GM12875 (cell line): ENCODE measurements at regions not wholly inside any gene's neighbourhood (a gene's known extent, or its start where the extent isn't known, plus 50 kb on each side); places are given as distances from the start of the nearest gene placed in this dataset.

Source experiments
- H3K4me3 ChIP-seq: one replicate; pipeline ENCODE4 v1.5.1; 2011; ENCODE audit warnings: low read depth, low read length, control low read depth
- TF ChIP-seq, protein P1 (sequence below): IDR thresholded peaks from 2 replicates; pipeline ENCODE4 v1.5.1; 2011; ENCODE audit warnings: low read depth, mild to moderate bottlenecking, control low read depth, inconsistent platforms, low read length, moderate library complexity, borderline replicate concordance; ENCODE audit not compliant: insufficient read depth

DNA sequence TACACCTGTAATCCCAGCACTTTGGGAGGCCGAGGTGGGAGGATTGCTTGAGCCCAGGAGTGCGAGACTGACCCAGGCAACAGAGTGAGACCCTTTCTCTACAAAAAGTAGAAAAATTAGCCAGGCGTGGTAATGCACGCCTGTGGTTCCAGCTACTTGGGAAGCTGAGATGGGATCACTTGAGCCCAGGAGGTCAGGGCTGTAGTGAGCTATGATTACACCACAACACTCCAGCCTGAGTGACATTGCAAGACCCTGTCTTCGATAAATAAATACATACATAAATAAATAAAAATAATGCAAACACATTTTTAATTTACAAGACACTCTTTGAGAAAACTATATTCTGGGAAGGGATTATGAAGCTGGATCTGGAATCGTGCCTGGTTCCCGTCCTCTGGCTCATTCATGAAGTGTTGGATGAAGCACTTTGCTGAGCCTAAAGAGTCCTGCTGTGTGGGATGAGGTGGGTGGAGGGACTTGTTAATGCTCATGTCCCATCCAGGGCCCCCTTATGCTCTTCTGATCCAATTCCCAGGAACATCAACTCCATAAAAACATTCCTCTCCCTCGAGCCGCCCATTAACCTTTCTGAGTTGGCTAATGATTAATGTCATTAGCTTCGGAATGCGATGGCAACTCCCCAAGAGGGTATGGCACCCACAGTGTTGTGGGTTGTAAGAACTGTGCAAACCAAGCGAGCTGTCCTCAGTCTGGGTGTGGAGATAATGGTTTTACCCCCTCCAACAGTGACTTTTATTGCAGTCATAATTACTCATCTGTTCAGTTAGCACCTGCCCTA lies 236.3 kb downstream of the BAMBI start:
- H3K4me3 ChIP-seq = no peak overlapping the region
- TF ChIP-seq, protein P1, sequence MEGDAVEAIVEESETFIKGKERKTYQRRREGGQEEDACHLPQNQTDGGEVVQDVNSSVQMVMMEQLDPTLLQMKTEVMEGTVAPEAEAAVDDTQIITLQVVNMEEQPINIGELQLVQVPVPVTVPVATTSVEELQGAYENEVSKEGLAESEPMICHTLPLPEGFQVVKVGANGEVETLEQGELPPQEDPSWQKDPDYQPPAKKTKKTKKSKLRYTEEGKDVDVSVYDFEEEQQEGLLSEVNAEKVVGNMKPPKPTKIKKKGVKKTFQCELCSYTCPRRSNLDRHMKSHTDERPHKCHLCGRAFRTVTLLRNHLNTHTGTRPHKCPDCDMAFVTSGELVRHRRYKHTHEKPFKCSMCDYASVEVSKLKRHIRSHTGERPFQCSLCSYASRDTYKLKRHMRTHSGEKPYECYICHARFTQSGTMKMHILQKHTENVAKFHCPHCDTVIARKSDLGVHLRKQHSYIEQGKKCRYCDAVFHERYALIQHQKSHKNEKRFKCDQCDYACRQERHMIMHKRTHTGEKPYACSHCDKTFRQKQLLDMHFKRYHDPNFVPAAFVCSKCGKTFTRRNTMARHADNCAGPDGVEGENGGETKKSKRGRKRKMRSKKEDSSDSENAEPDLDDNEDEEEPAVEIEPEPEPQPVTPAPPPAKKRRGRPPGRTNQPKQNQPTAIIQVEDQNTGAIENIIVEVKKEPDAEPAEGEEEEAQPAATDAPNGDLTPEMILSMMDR = no peak

DNA sequence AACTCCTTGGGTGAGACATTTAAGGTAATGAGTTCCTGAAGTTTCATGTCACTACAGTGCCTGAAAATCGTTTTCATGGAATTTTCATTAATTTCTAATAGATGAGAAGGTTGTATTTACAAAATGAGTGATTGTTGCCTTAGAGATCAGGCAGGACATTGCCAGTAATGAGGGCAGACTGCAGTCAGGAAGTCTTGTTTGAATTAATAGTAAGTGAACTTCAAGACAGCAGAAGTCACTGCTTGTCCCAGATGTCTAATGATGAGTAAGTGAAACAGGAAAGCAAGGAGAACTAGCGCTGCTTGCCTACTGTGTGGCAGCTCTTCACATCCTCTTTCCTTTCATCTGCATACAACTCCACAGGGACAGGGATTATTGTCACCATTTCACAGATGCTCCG lies 237.4 kb downstream of the BAMBI start:
- no peak overlapping the region for H3K4me3 ChIP-seq
- TF ChIP-seq, protein P1 = no peak

DNA sequence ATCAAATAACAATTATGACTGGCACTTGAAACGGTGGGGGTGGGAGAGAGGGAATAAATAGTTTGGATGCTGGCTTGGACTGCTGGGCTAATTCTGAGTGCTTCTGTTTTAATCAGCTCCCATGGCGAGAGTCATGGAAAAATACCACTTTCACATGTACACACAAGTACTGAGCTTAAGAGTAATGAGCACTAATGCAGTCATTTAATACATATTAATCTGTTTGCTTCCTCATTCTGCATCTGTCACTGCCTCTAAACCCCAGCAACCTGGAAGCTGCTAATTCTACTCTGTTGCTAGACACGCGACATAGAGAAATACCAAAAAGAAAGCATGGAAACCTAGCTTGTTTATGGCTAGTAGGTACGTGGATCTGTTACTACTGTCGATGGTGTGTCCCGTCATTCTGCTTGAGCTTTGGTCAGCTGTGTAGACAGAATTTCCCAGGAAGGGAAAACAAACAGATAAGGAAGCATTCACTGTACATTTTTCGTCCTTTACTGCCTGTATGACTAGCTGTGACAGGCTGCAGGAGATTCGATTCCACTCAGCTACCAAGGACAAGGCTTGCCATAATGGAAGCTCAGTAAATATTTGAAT lies 238.8 kb downstream of the BAMBI start:
- no peak overlapping the region for H3K4me3 ChIP-seq
- TF ChIP-seq, protein P1 = no peak

DNA sequence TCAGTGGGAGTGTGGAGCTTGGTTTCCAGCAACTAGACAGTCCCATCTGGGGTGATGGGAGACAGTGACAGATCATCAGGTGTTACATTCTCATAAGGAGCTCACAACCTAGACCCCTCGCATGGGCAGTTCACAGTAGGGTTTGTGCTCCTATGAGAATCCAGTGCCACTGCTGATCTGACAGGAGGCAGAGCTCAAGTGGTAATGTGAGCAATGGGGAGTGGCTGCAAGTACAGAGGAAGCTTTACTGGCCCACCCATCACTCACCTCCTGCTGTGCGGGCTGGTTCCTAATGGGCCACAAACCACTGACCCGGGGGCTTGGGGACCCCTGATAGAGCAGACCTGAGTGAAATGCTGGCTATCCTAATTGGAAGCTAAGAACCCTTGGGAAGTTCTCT lies 242.8 kb downstream of the BAMBI start:
- H3K4me3 ChIP-seq = no peak overlapping the region
- TF ChIP-seq, protein P1 = no peak

DNA sequence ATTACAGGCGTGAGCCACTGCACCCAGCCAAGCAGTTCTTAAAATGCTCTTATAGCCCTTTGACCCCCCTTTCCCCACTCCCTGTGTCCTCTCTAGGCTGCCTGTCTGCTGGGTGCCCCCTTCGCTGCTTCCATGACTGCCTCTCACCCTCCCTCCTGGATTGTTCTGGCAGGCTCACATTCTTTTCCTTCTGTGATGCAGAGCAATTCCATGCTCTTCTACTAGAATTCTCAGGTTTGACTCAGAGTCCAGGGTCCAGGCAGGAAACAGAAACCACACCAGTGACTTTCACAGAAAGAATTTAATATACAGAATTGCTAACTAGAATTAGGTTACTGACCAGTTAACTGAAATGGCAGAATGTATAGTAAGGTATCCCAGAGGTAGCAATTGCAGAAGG lies 244.8 kb downstream of the BAMBI start:
- no peak overlapping the region for H3K4me3 ChIP-seq
- TF ChIP-seq, protein P1 = no peak

DNA sequence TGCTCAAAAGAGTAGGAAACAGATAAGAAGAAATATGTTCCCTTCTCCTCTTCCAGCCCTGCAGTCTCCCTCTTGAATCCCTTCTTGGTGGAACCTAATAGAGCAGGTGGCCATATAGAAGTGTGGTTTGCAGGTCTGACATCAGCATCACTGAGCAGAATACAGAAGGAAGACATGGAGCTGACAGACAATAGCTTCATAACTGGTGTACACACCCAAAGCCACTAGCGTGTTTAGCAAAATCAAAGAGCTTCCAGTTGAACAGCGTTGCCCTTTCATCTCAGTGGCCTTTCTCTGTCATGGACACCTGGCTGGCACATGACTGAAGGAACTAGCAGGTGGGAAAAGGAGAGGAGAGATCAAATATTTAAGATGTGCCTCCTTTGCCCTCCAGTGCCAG lies 245.5 kb downstream of the BAMBI start:
- TF ChIP-seq, protein P1 = no peak
- H3K4me3 ChIP-seq = no peak overlapping the region

DNA sequence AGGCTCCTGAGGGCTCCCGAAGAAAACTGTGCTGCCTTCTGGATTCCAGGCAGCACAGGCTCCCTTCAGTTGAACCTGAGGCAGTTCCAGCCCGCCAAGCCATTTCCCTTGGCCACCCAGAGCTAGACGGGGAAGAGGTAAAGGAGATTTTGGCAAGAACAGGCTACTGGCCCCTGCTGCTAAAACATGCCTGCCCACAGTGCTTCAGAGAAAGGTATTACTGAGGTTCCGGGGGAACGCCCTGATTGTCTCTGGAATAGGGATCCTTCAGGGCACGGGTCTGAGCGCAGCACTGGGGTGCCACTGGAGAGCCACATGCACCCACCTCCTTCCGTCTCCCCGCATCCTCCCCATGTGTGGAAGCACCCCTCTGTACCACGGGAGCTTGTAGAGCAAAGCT lies 247.4 kb downstream of the BAMBI start:
- no peak overlapping the region for H3K4me3 ChIP-seq
- TF ChIP-seq, protein P1 = no peak
